Daoy (cell line): ENCODE measurements at regions not wholly inside any gene's neighbourhood (a gene's known extent, or its start where the extent isn't known, plus 50 kb on each side); places are given as distances from the start of the nearest gene placed in this dataset.

Experiments used
- DNase-seq: peaks from one replicate; pipeline ENCODE4 v3.0.0-alpha.2; 2015; ENCODE audit warnings: low read depth

DNA sequence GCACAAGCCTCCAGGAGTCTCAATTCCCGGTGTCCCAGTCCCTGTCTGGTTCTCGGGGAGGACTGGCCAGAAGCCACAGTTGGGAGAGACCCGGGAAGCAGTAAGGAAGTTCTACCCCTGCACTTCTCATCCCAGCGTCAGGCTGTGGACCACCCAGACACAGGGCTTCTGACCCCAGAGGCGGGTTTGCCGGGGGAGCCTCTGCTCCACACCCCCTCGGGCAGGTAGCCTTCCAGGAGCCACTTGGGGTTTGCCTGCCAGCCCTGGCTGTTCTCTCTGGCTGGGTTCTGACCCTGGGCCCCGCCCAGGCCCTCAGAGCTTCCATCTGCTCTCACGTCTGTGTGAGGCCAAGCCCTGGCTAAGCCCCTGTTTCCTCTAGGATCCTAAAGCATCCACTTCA, 94.4 kb upstream of the GPC1 start:
- DNase-seq: no peak

DNA sequence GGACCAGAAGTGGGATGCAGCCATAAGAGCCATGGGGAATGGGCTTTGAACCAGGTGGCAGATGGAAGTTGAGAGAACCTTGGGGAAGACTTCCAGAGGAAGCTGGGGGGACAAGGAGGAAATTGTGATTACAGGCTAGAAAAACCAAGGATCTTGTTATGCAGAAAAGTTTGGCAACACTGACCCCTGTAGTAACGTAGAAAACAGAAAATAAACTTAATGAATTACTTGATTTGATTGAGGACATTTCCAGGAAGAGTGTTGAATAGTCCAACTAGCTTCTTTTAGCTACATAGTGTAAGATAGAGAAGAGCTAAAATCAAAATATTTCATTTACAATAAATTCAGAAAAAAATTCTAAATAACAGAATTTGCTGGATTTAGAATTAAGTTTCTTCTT, 91.9 kb upstream of the GPC1 start:
- no peak for DNase-seq

DNA sequence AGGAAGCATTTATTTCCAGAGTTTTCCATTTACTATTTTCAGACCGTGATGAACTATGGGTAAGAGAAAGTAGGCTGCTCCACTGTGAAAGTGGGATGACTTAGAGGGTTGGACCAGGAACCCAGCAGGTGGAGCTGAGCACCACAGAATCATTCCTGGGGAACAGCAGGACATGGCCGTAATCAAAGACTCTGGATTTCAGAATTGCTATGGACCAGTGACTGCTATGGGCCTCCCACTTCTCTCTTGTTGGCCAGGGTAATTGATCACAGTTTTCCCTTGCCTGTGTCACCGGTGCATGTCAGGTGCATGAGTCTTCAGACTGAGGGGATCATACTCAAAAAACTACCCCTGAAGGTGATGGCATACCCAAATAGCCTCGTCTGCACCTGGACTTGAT, 90.6 kb upstream of the GPC1 start:
- DNase-seq: no peak

DNA sequence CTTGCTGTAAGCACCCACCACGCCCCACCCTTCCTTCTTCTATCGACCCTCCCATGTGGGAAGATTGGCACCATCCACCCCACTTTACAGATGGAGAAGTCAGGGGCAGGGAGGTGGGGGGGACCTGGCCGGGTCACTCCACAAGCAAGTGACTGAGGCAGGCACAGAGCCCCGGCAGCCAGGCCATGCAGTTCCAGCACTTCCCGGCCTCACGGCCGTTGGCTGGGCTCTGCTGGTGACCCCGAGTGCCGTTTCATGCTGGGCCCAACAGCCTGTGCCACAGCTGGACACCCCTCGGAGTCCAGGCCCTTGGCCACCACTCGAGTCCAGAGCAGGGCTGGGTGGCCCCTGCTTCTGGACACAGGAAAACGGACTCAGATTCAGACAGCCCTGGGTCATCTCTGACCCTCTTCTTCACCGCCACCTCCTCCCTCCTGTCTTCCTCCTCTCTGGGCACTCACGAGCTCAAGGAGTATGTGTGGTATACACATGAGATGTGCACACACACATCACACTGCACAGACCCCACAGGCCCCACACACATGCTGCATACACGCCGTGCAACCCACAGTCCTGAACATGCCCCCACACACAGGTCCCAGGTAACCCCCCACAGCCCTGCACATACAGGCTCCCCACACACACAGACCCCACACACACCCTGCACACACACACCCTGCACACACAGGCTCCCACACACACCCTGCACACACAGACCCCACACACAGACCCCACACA, 89.3 kb upstream of the GPC1 start:
- no peak for DNase-seq

DNA sequence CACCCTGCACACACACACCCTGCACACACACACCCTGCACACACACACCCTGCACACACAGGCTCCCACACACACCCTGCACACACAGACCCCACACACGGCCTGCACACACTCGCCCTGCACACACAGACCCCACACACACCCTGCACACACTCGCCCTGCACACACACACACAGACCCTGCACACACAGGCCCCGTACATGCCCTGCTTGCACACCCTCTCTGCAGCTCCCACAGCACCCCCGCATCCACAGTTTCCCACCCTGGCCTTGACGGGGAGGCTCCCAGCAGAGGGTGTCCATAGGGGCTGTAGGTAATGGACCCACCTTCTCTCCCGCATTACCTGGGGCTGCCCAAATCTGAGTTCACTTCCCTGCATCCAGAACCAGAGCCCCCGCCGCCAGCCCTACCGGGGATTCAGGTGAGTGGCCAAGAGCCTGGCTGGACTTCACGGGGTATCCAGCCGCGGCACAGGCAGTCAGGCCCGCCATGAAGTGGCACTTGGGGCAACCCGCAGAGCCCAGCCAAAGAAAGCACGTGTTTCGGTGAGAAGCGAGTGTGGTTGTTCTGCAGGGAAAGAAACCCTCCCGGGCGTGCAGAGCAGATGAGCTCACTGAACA, 88.6 kb upstream of the GPC1 start:
- no peak for DNase-seq

DNA sequence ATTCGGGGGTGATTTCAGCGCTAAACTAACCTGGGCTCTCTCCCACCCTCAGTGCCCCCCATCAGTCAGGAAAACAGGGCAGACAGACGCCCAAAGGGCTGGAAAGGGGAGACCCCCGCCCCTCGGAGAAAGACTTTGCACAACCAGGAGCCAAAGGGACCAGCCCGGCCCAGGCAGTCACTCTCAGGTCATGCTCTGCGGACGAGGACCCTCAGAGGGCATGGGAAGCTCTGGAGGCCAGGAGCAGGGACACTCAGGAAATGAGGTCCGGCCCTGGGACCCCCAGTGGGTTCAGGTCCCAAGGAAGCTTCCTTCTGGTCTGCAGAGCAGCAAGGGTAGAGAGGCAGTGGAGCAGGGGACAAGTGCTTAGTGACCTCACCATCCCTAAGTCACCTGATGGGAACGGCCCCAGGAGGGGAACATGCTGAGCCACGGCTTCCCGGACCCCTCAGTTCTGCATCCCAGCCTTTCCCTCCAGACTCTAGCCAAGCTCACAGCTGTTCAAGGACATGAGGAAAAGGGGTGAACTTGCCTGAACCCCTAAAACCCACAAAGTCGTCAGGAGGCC, 88.0 kb upstream of the GPC1 start:
- DNase-seq: no peak

DNA sequence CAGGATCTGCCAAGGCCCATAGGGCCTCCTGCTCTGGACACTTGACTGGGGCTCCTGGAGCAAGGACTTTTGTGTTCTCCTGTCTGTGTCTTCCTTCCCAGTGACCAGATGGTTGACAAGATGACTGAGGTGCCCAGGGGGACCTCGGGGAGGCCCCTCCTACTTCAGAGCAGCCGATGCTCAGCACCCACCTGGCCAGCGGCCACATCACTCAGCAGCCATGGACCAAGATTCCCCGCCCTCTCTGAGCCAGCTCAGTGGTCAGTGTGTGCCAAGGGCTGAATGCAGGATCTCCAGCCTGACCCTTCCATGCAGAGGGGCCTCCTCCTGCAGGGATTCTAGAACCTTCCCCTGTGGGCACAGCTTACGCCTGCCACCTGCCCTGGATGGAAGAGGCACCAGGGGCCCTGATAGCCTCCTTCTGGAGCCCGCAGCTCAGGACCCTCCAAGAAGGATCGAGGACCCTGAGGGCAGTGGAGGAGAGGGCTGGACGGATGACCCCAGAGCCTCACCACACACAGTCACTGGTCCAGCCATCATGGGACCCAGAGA, 87.4 kb upstream of the GPC1 start:
- no peak for DNase-seq

DNA sequence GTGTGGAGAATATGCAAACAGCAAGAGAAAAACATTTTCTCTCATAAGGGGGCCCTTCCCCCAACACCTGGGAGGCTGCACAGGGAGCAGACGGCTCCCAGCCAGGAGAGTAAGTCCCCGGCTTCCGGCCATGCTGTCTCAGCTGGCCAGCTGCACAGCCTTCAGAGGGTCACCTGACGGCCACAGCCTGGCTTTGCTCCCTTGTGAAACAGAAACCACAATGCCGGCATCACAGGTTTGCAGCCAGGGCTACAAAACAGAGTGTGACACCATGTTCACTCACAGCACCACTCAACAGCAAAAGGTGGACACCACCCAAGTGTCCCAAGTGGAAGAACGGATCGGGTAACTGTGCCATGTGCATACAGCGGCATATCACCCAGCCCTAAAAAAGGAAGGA, 86.9 kb upstream of the GPC1 start:
- no peak for DNase-seq

DNA sequence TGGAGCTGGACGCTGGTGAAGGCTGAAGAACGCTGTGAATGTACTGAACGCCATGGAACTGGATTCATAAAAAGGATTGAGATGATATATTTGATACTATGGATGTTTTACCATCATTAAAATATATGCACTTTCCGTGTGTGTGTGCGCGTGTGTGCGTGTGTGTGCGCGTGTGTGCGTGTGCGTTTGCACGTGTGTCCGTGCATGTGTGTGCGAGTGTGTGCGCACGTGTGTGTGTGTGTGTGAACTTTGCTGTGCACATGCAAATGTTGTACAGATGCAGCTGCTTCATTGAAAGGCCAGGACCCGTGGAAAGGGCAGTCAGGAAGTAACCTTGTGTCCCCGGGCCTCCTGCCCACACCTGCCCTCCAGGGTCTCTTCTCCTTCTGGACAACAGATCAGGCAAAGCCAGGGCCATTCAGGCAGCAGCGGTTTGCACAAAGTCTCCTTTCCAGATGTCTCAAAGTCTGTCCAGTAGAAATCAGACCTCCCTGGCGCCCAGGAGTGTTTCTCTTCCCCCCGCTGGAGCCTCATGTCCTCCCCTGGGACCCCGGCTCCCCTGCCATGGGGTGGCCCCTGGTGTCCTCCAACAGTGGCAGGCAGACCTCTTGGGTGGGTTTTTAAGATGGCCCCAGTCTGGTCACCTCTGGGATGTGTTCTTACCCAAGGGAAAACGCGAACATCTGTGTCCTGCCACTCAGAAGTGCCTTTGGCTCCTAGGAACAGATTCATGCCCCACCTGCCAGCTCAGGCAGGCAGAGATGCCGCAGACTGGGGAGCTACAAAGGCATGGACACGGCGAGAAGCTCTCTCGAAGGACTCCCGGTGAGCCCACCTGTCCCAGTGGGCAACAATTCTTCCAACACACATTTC, 86.1 kb upstream of the GPC1 start:
- DNase-seq: no peak

DNA sequence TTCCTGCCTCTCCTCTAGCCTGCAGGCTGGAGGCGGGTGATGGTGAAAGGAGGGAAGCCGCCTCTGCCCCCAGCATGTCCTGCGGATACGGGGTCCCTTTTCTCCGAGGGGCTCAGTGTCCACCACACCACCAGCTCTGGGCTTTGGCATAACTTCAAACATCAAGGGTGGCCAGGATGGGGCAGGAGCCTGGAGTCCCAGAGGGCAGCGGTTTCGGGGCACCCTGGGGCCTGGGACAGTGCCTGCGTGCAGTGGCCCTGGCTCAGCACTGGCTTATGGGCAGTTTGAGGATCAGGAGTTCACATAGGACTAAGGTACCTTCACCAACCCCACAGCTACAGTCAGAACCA, 85.5 kb upstream of the GPC1 start:
- no peak for DNase-seq

DNA sequence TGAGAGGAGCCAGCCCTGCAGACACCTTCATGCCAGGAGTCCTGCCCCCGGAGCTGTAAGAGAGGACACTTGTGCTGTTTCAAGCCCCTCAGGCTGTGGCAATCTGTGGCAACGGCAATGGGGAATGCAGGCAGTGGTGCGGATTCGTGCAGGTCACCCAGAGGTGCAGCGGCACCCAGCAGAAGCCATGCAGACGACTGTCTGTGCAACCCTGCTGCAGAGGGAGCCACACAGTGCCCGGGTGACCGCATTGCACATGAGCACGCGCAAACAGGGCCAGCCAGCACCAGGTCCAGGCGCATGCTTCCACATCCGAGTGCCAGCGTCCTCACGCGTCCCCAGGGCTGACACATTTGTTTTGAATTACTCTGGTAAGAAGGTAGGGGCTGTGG, 84.8 kb upstream of the GPC1 start:
- DNase-seq: no peak

DNA sequence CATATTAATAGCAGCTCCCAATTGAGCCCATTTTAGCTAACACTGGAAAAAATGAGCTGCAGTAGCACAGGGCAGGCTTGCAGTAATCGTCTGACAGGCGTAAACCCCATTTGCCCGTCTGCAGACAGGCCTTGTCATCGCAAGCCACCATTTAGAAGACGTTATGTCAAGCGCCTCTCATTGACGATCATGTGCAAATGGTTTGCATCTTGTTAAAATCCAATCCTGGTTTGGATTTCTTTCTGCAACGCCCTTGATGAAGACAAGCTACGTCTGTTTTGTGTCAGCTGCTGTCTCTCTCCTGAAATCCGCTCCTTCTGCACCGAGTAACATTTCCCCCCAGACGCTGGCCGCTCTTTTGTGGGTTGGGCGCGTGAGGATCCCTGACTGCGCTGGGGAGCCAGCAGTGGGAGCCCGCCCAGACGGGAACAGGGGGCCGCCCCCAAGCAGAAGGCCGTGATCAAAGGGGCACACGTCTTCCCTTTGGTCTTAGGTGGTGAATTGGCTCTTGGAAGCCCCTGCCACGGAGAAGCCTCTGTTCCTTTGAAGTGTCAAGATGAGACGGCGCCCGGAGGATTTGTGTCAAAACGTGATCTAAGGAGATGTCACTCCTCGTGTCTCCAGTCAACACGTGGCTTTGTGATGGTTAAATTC, 84.2 kb upstream of the GPC1 start:
- no peak for DNase-seq

DNA sequence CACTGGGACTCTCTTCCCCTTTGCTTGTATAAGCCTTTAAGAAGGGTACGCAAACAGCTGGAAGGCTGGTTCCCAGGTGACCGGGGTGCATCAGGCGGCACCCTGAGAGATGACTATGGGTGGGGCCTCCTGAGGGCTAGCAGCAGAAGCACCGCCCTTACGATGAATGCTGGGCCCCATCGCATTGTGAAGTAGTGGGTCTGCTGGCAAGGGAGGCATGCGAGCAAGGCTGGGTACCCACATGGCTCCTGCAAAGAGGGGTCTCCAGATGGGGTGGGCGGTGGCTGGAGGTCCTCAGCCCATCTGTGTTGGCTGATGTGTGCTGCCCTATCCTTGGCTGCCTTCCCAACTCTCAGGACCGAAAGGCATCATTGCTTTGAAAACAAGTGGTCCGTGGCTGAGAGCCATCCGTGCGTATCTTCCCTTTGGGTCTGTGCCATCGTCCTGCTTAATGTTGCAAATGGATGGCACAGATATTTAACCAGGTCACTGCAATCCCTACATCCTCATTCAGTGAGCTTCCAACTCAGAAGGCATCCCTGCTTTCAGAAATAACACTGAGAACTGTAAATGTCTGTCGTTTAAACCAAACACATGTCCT, 83.5 kb upstream of the GPC1 start:
- DNase-seq: no peak

DNA sequence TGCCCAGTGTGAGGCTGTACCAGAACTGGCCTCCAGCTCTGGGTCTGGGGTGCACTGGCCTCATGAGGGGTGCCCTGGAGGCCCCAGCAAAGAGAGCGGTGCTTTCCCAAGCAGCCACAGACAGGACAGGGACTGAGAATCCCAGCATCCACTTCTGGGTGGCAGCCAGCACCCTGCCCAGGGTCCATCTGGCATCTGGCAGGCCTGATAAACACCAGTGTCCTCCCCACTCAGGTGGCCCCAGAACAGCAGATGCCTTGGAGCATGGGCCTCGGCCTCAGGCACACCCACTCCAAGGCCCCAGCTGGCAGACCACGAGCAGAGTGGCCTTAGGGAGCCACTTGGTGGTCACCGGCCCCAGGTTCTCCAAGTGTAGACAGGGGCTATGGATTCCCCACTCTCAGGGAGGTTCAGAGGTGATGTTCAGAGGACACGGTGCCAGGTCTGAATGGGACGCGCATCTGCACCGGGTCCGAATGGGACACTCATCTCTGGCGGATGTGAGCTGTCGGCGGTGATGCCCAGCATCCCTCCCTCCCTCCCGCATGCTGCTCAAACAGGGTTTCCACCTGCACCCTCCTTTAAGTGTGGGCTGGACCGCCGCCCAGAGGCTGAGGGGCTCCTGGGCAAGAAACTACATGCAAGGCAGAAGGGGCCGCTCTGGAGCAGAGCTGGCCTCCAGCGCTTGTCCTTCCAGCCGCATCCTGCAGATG, 82.2 kb upstream of the GPC1 start:
- no peak for DNase-seq

DNA sequence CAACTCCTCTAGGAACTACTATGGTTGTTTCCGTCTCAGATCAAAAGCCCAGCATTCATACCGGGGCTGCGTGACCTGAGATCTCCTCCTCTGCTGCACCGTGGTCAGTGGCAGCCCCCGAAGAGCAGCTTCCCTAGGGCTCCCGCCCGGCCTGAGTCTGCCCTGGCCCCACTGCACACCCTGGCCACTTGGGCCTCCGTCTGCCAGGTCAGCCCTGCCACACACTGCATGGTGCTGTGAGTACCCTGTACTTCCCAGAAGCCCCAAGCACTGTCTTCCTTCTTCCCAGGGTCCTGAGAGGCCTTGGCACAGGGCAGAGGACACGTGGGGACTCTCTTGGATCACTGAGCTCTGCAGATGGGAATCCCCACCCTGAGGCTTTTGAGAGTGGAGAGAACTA, 81.5 kb upstream of the GPC1 start:
- no peak for DNase-seq

DNA sequence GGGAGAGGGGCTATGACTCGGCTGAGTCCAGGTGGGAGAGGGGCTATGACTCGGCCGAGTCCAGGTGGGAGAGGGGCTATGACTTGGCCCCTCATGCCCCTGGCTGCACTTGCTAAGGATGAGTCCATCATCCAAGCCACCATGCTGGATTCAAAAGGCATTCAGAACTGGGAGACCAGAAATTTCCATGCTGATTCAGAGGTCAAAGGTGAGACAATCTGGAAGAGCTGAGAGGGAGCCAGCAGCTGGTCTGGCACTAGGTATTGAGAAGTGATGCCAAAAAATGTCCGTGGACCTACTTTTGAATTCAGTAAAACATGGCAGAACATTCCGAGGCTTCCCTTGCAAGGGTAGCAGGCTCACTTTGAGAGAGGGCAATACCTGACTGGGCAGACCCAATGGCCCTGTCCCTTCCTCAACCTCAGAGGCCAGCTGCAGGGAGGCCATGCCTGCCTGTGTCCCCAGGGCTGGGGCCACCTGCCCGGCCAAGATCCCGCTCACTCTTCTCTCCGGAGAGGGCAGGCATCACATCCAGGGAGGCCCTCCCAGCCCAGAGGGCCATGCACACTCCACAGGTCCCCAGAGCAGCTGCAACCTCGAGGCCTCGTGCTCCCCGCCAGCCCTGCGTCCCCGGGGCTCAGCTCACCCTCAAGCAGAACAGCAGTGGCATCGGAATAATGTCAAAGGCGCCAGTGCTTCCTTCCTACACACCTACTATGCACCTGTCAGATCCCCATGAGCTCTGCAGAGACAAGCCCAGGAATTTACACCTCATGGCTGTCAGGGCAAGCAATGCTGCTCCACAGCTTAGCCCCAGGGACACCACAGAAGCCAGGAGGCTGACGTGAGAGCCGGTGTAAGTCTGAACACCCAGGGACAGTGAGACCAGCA, 80.2 kb upstream of the GPC1 start:
- DNase-seq: no peak

DNA sequence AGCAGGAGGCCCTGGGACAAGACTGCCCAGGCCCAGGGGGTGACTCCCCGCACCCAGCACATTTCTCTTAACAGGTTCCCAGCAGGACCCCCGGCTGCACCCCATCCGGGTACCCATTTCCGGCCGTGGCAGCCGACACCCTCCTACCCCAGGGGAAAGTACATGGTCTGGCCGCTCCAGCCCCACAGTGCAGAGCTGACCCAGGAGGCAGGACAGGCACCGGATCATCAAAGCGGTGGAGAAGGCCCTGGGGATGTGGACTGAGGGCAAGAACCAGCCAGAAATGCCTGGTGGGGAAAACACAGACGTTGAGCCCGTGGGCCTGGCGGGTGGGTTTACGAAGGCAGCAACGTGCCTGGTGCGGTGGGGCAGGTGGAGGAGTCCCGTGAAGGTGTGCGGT, 79.5 kb upstream of the GPC1 start:
- DNase-seq: no peak

DNA sequence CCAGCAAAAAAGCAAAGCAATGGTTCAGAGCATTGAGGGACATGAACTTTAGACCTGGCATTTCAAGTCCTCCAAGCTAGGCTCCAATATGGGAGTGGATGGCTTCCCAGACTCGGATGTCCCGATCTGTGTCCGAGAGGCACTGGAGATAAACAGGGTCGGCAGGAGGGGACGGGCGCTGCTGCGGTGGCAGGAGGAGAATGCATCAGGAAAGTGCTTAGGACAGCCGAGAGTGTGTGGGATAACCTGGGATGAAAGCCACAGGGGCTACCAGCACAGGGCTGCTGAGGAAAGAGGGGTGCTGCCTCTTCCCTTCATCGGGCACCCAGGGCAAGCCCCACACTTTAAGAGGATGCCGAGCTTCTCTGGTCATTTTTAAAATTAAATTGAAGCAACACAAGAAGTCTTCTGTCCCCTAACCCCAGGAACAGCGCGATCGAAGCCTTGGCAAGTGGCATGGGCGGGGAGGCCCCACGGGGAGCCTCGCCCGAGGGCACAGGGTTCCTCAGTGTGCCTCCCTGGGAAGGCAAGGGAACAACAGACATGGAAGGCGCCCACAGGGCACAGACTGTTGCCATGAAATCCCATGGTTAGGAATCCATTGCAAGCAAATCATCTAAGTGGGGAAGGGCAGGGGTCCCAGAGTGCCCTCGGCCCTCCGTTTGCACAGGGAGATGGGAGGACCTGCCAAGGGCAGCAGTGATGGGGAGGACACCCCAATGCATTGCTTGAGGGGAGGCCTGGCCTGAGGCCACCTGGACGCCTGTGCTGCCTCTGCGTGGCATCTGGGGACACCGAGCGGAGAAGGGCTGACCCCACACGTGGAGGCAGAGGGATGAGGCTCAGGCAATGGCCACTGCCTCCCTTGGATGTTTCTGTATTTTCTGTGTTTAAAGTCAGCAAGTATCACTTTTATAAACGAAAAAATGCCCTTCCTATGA, 78.5 kb upstream of the GPC1 start:
- no peak for DNase-seq

DNA sequence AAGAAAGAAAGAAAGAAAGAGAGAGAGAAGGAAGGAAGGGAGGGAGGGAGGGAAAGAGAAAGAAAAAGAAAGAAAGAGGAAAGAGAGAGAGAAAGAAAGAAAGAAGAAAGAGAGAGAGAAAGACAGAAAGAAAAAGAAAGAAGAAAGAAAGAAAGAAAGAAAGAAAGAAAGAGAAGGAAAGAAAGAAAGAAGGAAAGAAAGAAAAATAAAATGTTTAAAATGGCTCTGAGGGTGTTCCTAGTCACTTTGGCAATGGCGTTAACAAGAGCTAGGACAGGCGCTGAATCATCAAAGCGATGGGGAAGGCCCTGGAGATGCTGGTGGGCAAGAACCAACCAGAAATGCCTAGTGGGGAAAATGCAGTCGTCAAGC, 77.8 kb upstream of the GPC1 start:
- DNase-seq: no peak
